Adrenal gland (tissue), 9 donors: ENCODE measurements at regions not wholly inside any gene's neighbourhood (a gene's known extent, or its start where the extent isn't known, plus 50 kb on each side); places are given as distances from the start of the nearest gene placed in this dataset.

Source experiments
- DNase-seq, 7 donors: peaks; one replicate each; pipeline ENCODE4 v3.0.0-alpha.2; 2019 to 2020
- H3K27ac ChIP-seq, 5 donors: fragments of 200-600 bp; sonication (generic) in 4 of 5; 1 replicate in 3 of 5; 2 replicates in 2 of 5; pipeline versions ENCODE4 v1.5.1 to v1.8.0; 2016 to 2020; ENCODE audit warnings: mild to moderate bottlenecking in 1 of 5
- H3K27me3 ChIP-seq: fragments of 200-600 bp; 2 replicates; pipeline ENCODE4 v1.8.0; 2021
- H3K36me3 ChIP-seq, 2 donors: fragments of 200-600 bp; replicated peaks in 1 of 2; 1 replicate in 1 of 2; 2 replicates in 1 of 2; pipeline versions ENCODE4 v1.5.1 to v1.8.0; 2018 to 2022
- H3K4me1 ChIP-seq, 2 donors: fragments of 200-600 bp; replicated peaks in 1 of 2; 1 replicate in 1 of 2; 2 replicates in 1 of 2; pipeline versions ENCODE4 v1.5.1 to v1.8.0; 2018 to 2021
- H3K4me3 ChIP-seq, 4 donors: fragments of 200-600 bp; sonication (generic) in 3 of 4; one replicate each; pipeline ENCODE4 v1.5.1; 2016 to 2018
- H3K9me3 ChIP-seq, 3 donors: fragments of 200-600 bp; sonication (generic) in 1 of 3; replicated peaks in 1 of 3; 1 replicate in 2 of 3; 2 replicates in 1 of 3; pipeline versions ENCODE4 v1.5.1 to v1.8.0; 2016 to 2021
- POLR2A ChIP-seq, 2 donors: fragments of 450-650 bp; IDR thresholded peaks; one replicate each; pipeline ENCODE4 v1.6.1; 2017; ENCODE audit warnings: antibody characterized with exemption in 2 of 2, mild to moderate bottlenecking in 2 of 2, moderate library complexity in 1 of 2
- WGBS, 4 donors: extraction: QIAGEN DNeasy Blood & Tissue Kit in 2 of 4; methylation state at CpG; one replicate each; pipeline versions ENCODE4 v1.1.5 to v1.1.7; 2013 to 2017; 5-methylcytosine and 5-hydroxymethylcytosine counted together
- intact Hi-C, 2 donors: fragments of 100-400 bp; cut with DNase I; formaldehyde crosslinking; loops; one replicate each; pipeline versions ENCODE4 v1.14.1 to v1.15.0; 2022 to 2023
- TF ChIP-seq, protein P1 (sequence below), 6 experiments: fragments of 450-650 bp in 4 of 6; fragments of 200-600 bp in 2 of 6; sonication (generic) in 1 of 6; IDR thresholded peaks; 1 replicate in 5 of 6; 2 replicates in 1 of 6; pipeline versions ENCODE4 v1.5.1 to v1.8.0; 2016 to 2021; ENCODE audit warnings: antibody characterized with exemption in 6 of 6, mild to moderate bottlenecking in 2 of 6, moderate library complexity in 1 of 6
- donor health status: healthy with polysubstance abuse.
- donor health status: Bipolar disorder and iron deficiency.
- donor health status: DM: yes; HTN: yes; CAD: no.
- donor health status: DM: no; HTN: no; CAD: no.
- donor health status: DM: no; HTN: no; CAD: no.

DNA sequence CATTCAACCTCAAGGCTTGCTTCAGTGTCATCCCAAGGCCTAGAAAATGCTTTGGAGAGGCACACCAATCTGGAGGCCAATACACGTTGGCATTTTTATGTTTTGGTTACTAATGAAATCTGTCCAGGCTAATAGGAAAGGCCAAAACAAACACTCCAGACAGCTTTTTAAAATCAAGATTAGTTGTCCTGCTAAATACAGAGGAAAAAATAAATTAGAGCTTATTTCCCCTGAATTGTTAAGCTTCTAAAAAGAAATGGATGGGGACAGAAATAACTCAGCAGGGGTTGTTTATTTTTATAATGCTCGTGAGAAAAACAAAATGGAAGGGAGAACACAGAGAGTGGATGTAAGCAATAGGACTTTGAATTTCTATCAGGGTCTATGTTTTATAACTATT, 438.5 kb upstream of the LRRC4C start:
- WGBS, 4 donors = 30 to 49% (median 46%) methylated on average over 2 of the region's 2 CpGs
- no peak overlapping the region for H3K27ac ChIP-seq
- no peaks in the 10 kb centered on the region for H3K4me1 ChIP-seq
- DNase-seq = no peak
- no peaks in the 10 kb centered on the region for H3K9me3 ChIP-seq
- H3K4me3 ChIP-seq = no peak overlapping the region
- H3K27me3 ChIP-seq = no peaks in the 10 kb centered on the region
- intact Hi-C loops = no loop called here
- no peak for TF ChIP-seq POLR2A (IDR thresholded peaks at IDR 0.05)
- TF ChIP-seq, protein P1, sequence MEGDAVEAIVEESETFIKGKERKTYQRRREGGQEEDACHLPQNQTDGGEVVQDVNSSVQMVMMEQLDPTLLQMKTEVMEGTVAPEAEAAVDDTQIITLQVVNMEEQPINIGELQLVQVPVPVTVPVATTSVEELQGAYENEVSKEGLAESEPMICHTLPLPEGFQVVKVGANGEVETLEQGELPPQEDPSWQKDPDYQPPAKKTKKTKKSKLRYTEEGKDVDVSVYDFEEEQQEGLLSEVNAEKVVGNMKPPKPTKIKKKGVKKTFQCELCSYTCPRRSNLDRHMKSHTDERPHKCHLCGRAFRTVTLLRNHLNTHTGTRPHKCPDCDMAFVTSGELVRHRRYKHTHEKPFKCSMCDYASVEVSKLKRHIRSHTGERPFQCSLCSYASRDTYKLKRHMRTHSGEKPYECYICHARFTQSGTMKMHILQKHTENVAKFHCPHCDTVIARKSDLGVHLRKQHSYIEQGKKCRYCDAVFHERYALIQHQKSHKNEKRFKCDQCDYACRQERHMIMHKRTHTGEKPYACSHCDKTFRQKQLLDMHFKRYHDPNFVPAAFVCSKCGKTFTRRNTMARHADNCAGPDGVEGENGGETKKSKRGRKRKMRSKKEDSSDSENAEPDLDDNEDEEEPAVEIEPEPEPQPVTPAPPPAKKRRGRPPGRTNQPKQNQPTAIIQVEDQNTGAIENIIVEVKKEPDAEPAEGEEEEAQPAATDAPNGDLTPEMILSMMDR (IDR thresholded peaks at IDR 0.05) = no peak
- H3K36me3 ChIP-seq = no peaks in the 10 kb centered on the region

DNA sequence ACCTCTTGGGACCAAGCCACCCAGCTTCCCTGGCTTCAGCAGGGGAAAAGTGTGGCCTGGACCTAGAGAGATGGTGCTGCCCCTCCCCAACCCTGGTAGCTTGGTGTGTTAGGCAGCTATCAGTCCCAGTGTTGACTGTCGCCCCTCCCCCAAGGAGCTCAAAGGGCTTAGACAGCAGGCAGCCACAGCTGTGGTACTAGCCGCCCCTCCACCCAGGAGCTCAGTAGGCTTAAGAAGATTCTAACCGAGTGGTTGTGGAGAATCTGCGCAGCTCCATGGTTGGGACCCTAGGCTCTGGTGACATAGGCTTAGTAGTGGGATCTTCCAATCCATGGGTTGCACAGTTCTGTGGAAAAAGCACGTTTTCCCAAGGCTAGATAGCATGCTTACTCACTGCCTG, 458.4 kb upstream of the LRRC4C start:
- H3K27me3 ChIP-seq = no peaks in the 10 kb centered on the region
- no peaks in the 10 kb centered on the region for H3K36me3 ChIP-seq
- no peak for DNase-seq
- no peak overlapping the region for H3K27ac ChIP-seq
- intact Hi-C loops = no loop called here
- WGBS, 4 donors = 71 to 85% (median 81%) methylated on average over 5 of the region's 5 CpGs
- H3K9me3 ChIP-seq = no peaks in the 10 kb centered on the region
- no peaks in the 10 kb centered on the region for H3K4me1 ChIP-seq
- no peak overlapping the region for H3K4me3 ChIP-seq
- TF ChIP-seq, protein P1 (IDR thresholded peaks at IDR 0.05) = no peak
- TF ChIP-seq POLR2A (IDR thresholded peaks at IDR 0.05) = no peak

DNA sequence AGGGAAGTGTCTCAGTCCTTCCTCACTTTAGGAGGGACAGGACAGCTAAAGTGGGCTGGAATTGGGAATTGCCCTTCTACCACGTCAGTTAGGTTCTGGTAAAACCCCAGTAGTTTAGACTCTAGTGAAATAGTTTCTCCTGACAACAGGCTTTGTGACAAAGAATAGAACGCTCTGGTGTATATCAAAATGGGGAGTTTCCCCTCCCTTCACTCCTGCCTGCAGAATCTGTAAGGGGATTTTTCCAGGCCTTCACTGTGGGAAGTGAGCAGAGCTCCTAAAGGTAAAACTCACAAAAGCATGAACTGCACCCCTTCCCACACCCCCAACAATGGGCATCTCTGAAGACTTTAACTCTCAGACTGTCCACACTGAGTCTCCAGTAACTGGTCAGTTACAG, 460.9 kb upstream of the LRRC4C start:
- no peak for DNase-seq
- WGBS, 4 donors = 46 to 80% (median 64%) methylated on average over 1 to 2 of the region's 2 CpGs

DNA sequence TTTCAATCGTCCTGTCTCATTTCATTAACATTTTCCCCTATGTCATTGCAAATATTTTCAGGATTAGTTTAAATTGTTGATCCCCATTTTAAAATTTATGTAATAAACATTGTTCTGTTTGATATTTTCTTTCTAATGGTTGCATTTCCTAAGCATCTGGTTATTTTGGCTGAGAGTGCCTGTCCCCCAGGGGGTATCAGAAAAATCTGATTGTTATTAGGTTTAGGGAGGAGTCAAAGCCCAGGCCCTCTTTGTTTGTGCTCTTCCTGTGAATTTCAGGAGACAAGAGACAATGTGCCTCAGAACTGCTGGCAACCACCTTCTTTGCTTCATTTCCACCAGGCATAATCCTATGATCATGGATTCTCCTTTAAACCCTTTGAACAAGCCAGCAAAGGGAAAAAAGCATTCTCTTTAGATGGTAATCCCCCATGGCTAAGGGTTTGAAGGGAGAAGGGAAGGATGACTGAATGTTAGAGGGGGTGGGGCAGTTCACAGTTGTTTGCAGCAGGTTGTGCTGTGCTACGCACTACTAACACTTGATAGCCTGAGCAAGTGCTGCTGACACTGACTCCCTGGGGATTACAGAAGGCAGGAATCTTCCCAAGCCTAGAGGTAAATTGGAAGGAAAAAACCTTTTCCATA, 462.4 kb upstream of the LRRC4C start:
- H3K4me1 ChIP-seq = no peaks in the 10 kb centered on the region
- H3K27ac ChIP-seq = no peak overlapping the region
- 59 to 68% (median 66%) methylated on average over 2 of the region's 2 CpGs for WGBS, 4 donors
- H3K36me3 ChIP-seq = no peaks in the 10 kb centered on the region
- H3K4me3 ChIP-seq = no peak overlapping the region
- H3K9me3 ChIP-seq = no peaks in the 10 kb centered on the region
- TF ChIP-seq, protein P1 (IDR thresholded peaks at IDR 0.05) = no peak
- TF ChIP-seq POLR2A (IDR thresholded peaks at IDR 0.05) = no peak
- intact Hi-C loops = no loop called here
- no peaks in the 10 kb centered on the region for H3K27me3 ChIP-seq
- no peak for DNase-seq

More for the DNA sequence above, 460.9 kb upstream of the LRRC4C start:
- H3K36me3 ChIP-seq = no peaks in the 10 kb centered on the region
- no peaks in the 10 kb centered on the region for H3K9me3 ChIP-seq
- TF ChIP-seq, protein P1 (IDR thresholded peaks at IDR 0.05) = no peak
- TF ChIP-seq POLR2A (IDR thresholded peaks at IDR 0.05) = no peak
- intact Hi-C loops = no loop called here
- no peaks in the 10 kb centered on the region for H3K4me1 ChIP-seq
- no peak overlapping the region for H3K27ac ChIP-seq
- no peak overlapping the region for H3K4me3 ChIP-seq
- no peaks in the 10 kb centered on the region for H3K27me3 ChIP-seq
